CD14-positive monocyte (primary cell): ENCODE measurements at regions not wholly inside any gene's neighbourhood (a gene's known extent, or its start where the extent isn't known, plus 50 kb on each side); places are given as distances from the start of the nearest gene placed in this dataset.

Experiments
- DNase-seq, 3 donors: peaks; one replicate each; pipeline ENCODE4 v3.0.0-alpha.2; 2011 to 2022
- H2AFZ ChIP-seq: 2 replicates; pipeline ENCODE4 v1.6.0; 2012; ENCODE audit warnings: mild to moderate bottlenecking, low read depth, low read length, inconsistent platforms; ENCODE audit not compliant: insufficient read depth, poor library complexity, severe bottlenecking
- H3K27ac ChIP-seq, 2 donors: 1 replicate in 1 of 2; 2 replicates in 1 of 2; pipeline ENCODE4 v1.5.1; 2012 to 2013; ENCODE audit warnings: low read length in 2 of 2, control low read depth in 1 of 2, inconsistent platforms in 1 of 2, low read depth in 1 of 2, mild to moderate bottlenecking in 1 of 2
- H3K27me3 ChIP-seq, 2 donors: one replicate each; pipeline versions ENCODE4 v1.6.0 to v1.6.1; 2011 to 2013; ENCODE audit warnings: low read length in 2 of 2; ENCODE audit not compliant: control insufficient read depth in 2 of 2, insufficient read depth in 2 of 2
- H3K36me3 ChIP-seq, 2 donors: replicated peaks in 1 of 2; 1 replicate in 1 of 2; 2 replicates in 1 of 2; pipeline versions ENCODE4 v1.5.1 to v1.6.1; 2012 to 2013; ENCODE audit warnings: low read length in 2 of 2, control low read depth in 1 of 2, inconsistent platforms in 1 of 2, mild to moderate bottlenecking in 1 of 2; ENCODE audit not compliant: insufficient read depth in 2 of 2, control insufficient read depth in 1 of 2
- H3K4me1 ChIP-seq, 2 donors: 1 replicate in 1 of 2; 2 replicates in 1 of 2; pipeline versions ENCODE4 v1.5.1 to v1.6.1; 2012 to 2013; ENCODE audit warnings: low read length in 2 of 2, control low read depth in 1 of 2, inconsistent platforms in 1 of 2, mild to moderate bottlenecking in 1 of 2, moderate library complexity in 1 of 2; ENCODE audit not compliant: insufficient read depth in 2 of 2, control insufficient read depth in 1 of 2
- H3K4me2 ChIP-seq: replicated peaks from 2 replicates; pipeline ENCODE3; 2012; ENCODE audit warnings: low read length, moderate library complexity, mild to moderate bottlenecking; ENCODE audit not compliant: poor library complexity, severe bottlenecking; ENCODE audit errors: extremely low read depth
- H3K4me3 ChIP-seq, 3 experiments: fragments of 200-600 bp in 1 of 3; sonication (generic) in 1 of 3; replicated peaks in 1 of 3; 1 replicate in 2 of 3; 2 replicates in 1 of 3; pipeline ENCODE4 v1.5.1; 2011 to 2013; ENCODE audit warnings: low read length in 3 of 3, mild to moderate bottlenecking in 3 of 3, control low read depth in 2 of 3, low read depth in 2 of 3, inconsistent platforms in 1 of 3, moderate library complexity in 1 of 3
- H3K79me2 ChIP-seq: 2 replicates; pipeline ENCODE4 v1.6.0; 2012; ENCODE audit warnings: mild to moderate bottlenecking, control low read depth, inconsistent platforms, low read length, moderate library complexity; ENCODE audit not compliant: insufficient read depth
- H3K9ac ChIP-seq: 2 replicates; pipeline ENCODE4 v1.6.0; 2017; ENCODE audit warnings: low read length, mild to moderate bottlenecking; ENCODE audit not compliant: insufficient read depth, poor library complexity, severe bottlenecking
- H3K9me3 ChIP-seq, 2 donors: replicated peaks in 1 of 2; 1 replicate in 1 of 2; 2 replicates in 1 of 2; pipeline versions ENCODE4 v1.5.1 to v1.6.1; 2012 to 2013; ENCODE audit warnings: low read length in 2 of 2, control low read depth in 1 of 2; ENCODE audit not compliant: control insufficient read depth in 1 of 2, insufficient read depth in 1 of 2
- H4K20me1 ChIP-seq: 2 replicates; pipeline ENCODE4 v1.6.0; 2012; ENCODE audit warnings: mild to moderate bottlenecking, low read length, control low read depth, moderate library complexity; ENCODE audit not compliant: insufficient read depth
- H3K27ac Mint-ChIP-seq, 7 donors: one replicate each; pipeline ENCODE4 v1.8.0; 2020; ENCODE audit warnings: mild to moderate bottlenecking in 7 of 7, mixed read lengths in 7 of 7, moderate library complexity in 6 of 7, inconsistent platforms in 2 of 7
- H3K27me3 Mint-ChIP-seq, 3 donors: one replicate each; pipeline ENCODE4 v1.8.0; 2021 to 2022; ENCODE audit warnings: low read depth in 3 of 3, mild to moderate bottlenecking in 3 of 3, mixed read lengths in 3 of 3, moderate library complexity in 3 of 3, inconsistent platforms in 1 of 3
- H3K36me3 Mint-ChIP-seq, 2 donors: one replicate each; pipeline ENCODE4 v1.8.0; 2020; ENCODE audit warnings: mixed read lengths in 2 of 2, inconsistent platforms in 1 of 2, mild to moderate bottlenecking in 1 of 2
- H3K4me1 Mint-ChIP-seq: one replicate; pipeline ENCODE4 v1.8.0; 2020; ENCODE audit warnings: mild to moderate bottlenecking, mixed read lengths
- H3K4me3 Mint-ChIP-seq, 2 donors: one replicate each; pipeline ENCODE4 v1.8.0; 2020; ENCODE audit warnings: mild to moderate bottlenecking in 2 of 2, mixed read lengths in 2 of 2, moderate library complexity in 1 of 2
- H3K9me3 Mint-ChIP-seq, 7 donors: one replicate each; pipeline ENCODE4 v1.8.0; 2020 to 2022; ENCODE audit warnings: mixed read lengths in 7 of 7, mild to moderate bottlenecking in 6 of 7, moderate library complexity in 6 of 7, inconsistent platforms in 2 of 7
- CTCF ChIP-seq: fragments of 200-600 bp; IDR thresholded peaks from one replicate; pipeline ENCODE4 v1.8.0; 2022; ENCODE audit warnings: antibody characterized with exemption, mild to moderate bottlenecking
- WGBS: methylation state at CpG from one replicate; pipeline ENCODE4 v1.1.5; 2013; ENCODE audit warnings: missing lambda C conversion rate; ENCODE audit not compliant: insufficient coverage; 5-methylcytosine and 5-hydroxymethylcytosine counted together
- intact Hi-C, 2 donors: fragments of 100-400 bp; cut with micrococcal nuclease; formaldehyde crosslinking; loops; one replicate each; pipeline versions ENCODE4 v1.15.0 to v1.15.1; 2023

GRCh38 chr12:125742413-125742812, 677.2 kb downstream of the AACS start:
- Mint-ChIP-seq H3K27me3 (peaks cover 0 to 3% (median 0%) of the 10 kb centered on the region in 3 donors), H3K9me3 (peaks cover 0 to 26% (median 7%) of the 10 kb centered on the region in 7 donors), H3K27ac (no peak overlapping the region), H3K4me3 (no peak overlapping the region), H3K36me3 (no peaks in the 10 kb centered on the region), H3K4me1 (no peaks in the 10 kb centered on the region)
- no peaks in the 10 kb centered on the region for H3K27me3 ChIP-seq
- no peak overlapping the region for H3K27ac ChIP-seq
- no peaks in the 10 kb centered on the region for H3K36me3 ChIP-seq
- H3K9me3 ChIP-seq: peaks cover 7 to 10% of the 10 kb centered on the region in 2 donors
- no peaks in the 10 kb centered on the region for H3K79me2 ChIP-seq
- H3K4me2 ChIP-seq: no peak overlapping the region
- no peak overlapping the region for H2AFZ ChIP-seq
- no peaks in the 10 kb centered on the region for H4K20me1 ChIP-seq
- H3K4me1 ChIP-seq: no peaks in the 10 kb centered on the region
- H3K4me3 ChIP-seq: no peak overlapping the region
- no peak for DNase-seq
- no peak for TF ChIP-seq CTCF
- WGBS: 94% methylated on average over 6 of the region's 8 CpGs
- H3K9ac ChIP-seq: no peak overlapping the region
- intact Hi-C loops: no loop called here

- H3K36me3 ChIP-seq: no peaks in the 10 kb centered on the region
- no peak overlapping the region for H3K4me3 ChIP-seq
- no peak overlapping the region for H3K27ac ChIP-seq
- no peak for DNase-seq
- no peaks in the 10 kb centered on the region for H3K4me1 Mint-ChIP-seq
- H3K36me3 Mint-ChIP-seq: no peaks in the 10 kb centered on the region
- H3K27me3 ChIP-seq: no peaks in the 10 kb centered on the region
- peaks cover 2 to 19% (median 7%) of the 10 kb centered on the region in 7 donors for H3K9me3 Mint-ChIP-seq
- peaks cover 3 to 10% of the 10 kb centered on the region in 2 donors for H3K9me3 ChIP-seq
- no peak overlapping the region for H2AFZ ChIP-seq
- no peaks in the 10 kb centered on the region for H3K79me2 ChIP-seq
- no peaks in the 10 kb centered on the region for H4K20me1 ChIP-seq
- no peak overlapping the region for H3K27ac Mint-ChIP-seq
- WGBS: 100% methylated on average over 2 of the region's 4 CpGs
- no peaks in the 10 kb centered on the region for H3K4me1 ChIP-seq
- no peak overlapping the region for H3K4me2 ChIP-seq
- no peak overlapping the region for H3K9ac ChIP-seq
- H3K27me3 Mint-ChIP-seq: peaks cover 0 to 3% (median 0%) of the 10 kb centered on the region in 3 donors
- no peak for TF ChIP-seq CTCF
- intact Hi-C loops: no loop called here
- H3K4me3 Mint-ChIP-seq: no peak overlapping the region
Observed at GRCh38 chr12:125744201-125744600, 679.0 kb downstream of the AACS start.
